GM12875 (cell line): ENCODE measurements at regions not wholly inside any gene's neighbourhood (a gene's known extent, or its start where the extent isn't known, plus 50 kb on each side); places are given as distances from the start of the nearest gene placed in this dataset.

Experiments used
- H3K4me3 ChIP-seq: one replicate; pipeline ENCODE4 v1.5.1; 2011; ENCODE audit warnings: low read depth, low read length, control low read depth
- TF ChIP-seq, protein P1 (sequence below): IDR thresholded peaks from 2 replicates; pipeline ENCODE4 v1.5.1; 2011; ENCODE audit warnings: low read depth, mild to moderate bottlenecking, control low read depth, inconsistent platforms, low read length, moderate library complexity, borderline replicate concordance; ENCODE audit not compliant: insufficient read depth

DNA sequence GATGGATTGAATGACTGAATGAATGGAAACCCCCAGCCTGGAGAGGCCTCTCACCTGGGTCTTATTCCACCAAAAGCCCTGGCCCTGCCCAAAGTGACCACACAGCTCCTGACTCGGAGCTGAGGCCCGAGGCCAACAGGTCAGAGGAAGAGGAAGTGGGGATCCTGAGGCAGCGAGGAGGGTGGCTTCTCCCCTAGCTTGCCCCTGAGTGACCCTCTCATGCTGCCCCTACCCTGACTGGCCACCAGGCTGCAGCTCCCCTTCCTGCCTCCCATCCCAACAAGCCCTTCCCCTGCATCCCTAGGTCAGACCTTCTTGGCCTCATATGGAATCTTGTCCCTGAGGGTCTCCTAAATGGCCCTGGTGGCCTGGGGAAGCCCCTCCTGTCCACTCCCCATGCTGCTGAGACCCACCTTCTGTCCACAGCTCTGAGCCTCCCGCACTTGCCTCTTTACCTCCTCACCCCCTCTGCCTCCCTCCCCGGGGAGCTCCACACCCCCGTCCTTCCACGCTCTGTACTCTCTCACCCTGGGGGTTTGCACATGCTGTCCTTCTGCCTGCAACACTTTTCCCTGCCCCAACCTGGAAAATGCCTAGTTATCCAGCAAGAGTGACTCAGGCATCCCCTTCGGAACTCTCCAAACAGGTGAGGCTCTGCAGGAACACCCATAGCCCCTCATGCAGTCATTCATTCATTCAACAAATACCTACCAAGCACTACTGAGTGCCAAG, 134.8 kb upstream of the HDAC4 start:
- no peak overlapping the region for H3K4me3 ChIP-seq
- TF ChIP-seq, protein P1, sequence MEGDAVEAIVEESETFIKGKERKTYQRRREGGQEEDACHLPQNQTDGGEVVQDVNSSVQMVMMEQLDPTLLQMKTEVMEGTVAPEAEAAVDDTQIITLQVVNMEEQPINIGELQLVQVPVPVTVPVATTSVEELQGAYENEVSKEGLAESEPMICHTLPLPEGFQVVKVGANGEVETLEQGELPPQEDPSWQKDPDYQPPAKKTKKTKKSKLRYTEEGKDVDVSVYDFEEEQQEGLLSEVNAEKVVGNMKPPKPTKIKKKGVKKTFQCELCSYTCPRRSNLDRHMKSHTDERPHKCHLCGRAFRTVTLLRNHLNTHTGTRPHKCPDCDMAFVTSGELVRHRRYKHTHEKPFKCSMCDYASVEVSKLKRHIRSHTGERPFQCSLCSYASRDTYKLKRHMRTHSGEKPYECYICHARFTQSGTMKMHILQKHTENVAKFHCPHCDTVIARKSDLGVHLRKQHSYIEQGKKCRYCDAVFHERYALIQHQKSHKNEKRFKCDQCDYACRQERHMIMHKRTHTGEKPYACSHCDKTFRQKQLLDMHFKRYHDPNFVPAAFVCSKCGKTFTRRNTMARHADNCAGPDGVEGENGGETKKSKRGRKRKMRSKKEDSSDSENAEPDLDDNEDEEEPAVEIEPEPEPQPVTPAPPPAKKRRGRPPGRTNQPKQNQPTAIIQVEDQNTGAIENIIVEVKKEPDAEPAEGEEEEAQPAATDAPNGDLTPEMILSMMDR = no peak

DNA sequence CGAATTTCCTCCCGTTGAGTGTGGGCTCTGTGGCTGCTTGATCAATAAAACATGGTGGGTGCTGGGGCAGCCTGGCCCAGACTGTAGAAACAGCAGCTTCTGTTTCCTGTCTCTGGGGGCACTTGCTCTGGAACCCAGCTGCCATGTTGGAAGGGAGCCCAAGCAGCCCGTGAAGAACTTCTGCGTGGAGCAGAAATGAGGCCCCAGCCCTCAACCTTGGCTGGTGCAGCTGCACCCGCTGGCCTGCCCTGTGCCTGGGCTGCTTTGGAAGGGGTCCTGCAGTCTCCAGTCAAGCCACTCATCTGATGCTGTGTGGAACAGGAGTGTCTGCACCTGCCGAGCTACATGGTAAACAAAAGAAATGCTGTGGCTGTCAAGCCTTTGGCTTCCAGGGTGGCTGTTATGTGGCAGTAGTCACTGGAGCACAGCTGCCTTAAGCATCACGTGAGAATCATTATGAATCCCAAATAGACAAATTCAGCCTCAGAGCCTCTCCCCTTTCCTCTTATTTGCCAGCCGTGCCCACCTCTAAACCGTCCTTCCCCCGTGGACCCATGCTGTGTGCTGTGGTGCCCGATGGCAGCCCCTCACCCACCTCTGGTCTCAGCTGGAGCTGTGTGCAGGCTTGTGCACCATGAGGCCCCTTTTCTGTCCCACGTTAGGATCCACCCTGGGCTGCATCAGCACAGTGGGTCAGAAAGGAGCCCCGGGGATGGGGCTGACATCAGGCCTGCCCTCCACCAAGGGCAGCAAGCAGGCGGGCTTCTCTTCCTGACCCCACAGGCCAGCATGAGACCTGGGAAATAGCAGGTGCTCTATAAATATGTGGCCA, 134.0 kb upstream of the HDAC4 start:
- TF ChIP-seq, protein P1 = no peak
- no peak overlapping the region for H3K4me3 ChIP-seq

DNA sequence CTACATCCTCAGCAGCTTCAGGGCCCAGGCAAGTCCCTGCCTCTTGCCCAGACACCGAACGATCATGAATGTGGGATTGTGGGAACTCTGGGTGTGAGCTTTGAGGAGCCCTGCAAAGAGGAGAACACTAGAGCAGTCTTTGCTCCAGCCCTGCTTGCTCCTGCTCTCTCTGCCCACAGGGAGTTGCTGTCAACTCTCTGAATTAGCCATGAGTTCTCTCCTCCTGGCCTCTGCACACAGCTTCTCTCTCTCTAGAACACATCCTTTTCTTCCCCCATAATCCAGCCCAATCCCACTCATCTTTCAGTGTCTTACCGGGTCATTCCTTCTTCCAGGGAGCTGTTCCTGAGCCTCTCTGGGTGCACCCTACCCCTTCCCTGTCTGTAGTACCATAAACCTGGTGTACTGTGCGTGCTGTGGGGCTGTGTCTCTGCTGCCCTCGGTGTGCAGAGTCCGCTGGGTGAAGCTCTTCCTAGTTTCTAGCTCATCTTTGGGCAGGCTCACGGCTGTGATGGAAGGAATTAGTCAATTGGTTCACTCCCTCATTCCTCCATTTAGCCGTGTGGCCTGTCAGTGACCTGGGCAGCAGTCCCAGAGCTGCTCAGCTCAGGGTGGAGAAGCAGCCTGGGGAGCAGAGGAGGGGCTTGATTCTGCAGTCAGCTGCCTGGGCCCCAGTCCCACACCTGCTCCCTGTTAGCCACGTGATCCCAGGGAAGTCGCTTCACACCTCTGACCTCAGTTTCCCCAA, 132.9 kb upstream of the HDAC4 start:
- H3K4me3 ChIP-seq = no peak overlapping the region
- TF ChIP-seq, protein P1 = no peak

DNA sequence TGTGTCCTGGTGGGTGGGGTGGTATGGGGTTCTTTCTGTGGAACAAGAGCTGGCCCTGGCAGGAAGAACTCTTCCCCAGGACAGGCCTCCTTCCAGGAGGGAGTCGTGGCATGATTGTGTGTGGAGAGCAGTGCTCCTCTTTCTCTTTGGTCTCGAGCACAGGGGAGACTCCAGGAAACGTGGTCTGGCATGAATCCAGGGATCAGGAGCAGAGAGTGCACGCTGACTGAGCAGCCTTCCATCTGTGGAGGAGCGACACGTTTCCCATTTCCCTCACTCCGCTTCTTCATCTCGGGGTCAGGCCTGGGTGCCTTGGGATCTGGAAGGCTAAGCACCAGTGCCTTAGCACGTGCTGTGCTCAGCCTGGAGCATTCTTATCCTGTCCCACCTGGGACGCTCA, 132.0 kb upstream of the HDAC4 start:
- no peak overlapping the region for H3K4me3 ChIP-seq
- TF ChIP-seq, protein P1 = no peak

DNA sequence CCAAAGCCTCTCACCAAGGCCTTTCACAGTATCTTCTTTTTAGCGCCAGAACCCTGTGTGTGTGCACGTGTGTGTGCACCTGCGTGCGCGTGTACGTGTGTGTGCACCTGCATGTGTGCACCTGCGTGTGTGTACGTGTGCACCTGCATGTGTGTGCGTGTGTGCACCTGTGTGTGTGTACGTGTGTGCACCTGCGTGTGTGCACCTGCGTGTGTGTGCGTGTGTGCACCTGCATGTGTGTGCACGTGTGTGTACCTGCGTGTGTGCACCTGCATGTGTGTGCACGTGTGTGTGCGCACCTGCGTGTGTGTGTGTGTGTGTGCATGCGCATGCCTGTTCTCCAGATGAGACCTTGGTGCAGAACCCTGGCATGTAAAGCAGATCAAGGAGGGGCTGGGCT, 131.4 kb upstream of the HDAC4 start:
- no peak overlapping the region for H3K4me3 ChIP-seq
- TF ChIP-seq, protein P1 = no peak

DNA sequence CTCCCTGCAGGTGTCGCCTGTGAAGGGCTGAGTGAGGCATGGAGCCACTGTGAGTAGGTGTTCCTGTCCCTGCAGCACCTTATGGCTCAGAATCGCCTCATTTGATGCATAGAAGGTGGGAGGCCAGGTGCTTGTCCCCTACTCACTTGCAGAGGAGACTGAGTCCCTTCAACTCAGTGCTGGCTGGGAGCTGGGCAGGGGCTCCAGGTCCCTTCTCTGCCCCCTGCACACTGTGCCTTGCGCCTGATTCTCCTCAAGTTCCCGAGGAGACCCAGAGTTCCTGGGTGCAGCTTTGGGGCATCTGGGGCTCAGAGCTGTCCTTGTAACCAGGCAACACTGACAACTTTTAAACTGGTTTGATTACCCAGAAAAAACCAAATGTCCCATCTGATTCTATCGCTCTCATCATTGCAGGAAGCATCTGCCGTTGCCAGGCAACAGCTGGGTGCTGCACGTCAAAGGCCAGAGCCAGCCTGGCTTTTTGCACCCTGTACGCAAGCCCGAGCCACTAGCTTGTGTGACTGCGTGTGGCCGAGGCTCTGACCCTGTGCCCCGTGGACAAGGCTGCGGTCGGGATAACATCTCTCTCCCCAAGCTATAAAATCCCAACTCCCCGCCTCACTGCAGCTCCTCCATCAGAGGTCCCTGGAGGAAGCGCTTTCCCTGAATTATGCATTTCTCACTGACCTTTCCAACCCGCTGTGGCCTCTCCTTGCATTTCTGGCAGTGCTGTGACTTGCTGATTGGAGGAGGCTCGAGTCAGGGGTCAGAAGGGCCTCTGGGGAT, 130.8 kb upstream of the HDAC4 start:
- TF ChIP-seq, protein P1 = no peak
- no peak overlapping the region for H3K4me3 ChIP-seq
